ENCODE measurements at regions not wholly inside any gene's neighbourhood (a gene's known extent, or its start where the extent isn't known, plus 50 kb on each side); places are given as distances from the start of the nearest gene placed in this dataset.

- TF ChIP-seq RAD21 (IDR thresholded peaks at IDR 0.05; ENCODE audit: low read length), result no peak
- TF ChIP-seq CTCF (conservative IDR thresholded peaks at IDR 0.05; ENCODE audit: low read depth, low read length), result no peak
- TF ChIP-seq SMC3 (IDR thresholded peaks at IDR 0.05; ENCODE audit: low read depth, low read length), result no peak
- no peak for TF ChIP-seq POLR2A (IDR thresholded peaks at IDR 0.05; ENCODE audit: low read depth, low read length)
- TF ChIP-seq CEBPB (IDR thresholded peaks at IDR 0.05; ENCODE audit: low read depth, low read length), result no peak
These were observed 631.8 kb downstream of the SQOR start for GRCh38 chr15:46266661-46267060.

Measured in IMR-90 (cell line).